Muscle layer of duodenum (tissue), 2 donors: ENCODE measurements at regions not wholly inside any gene's neighbourhood (a gene's known extent, or its start where the extent isn't known, plus 50 kb on each side); places are given as distances from the start of the nearest gene placed in this dataset.

Experiments
- H3K27ac ChIP-seq: one replicate; pipeline ENCODE4 v1.7.0; 2013; ENCODE audit warnings: mild to moderate bottlenecking, low read length
- H3K27me3 ChIP-seq: one replicate; pipeline ENCODE4 v1.7.0; 2013; ENCODE audit warnings: low read depth, mild to moderate bottlenecking, control low read depth, low read length
- H3K36me3 ChIP-seq, 2 donors: one replicate each; pipeline ENCODE4 v1.7.0; 2013; ENCODE audit warnings: low read length in 2 of 2, control low read depth in 1 of 2, mild to moderate bottlenecking in 1 of 2; ENCODE audit not compliant: insufficient read depth in 2 of 2, control insufficient read depth in 1 of 2
- H3K4me1 ChIP-seq, 2 donors: one replicate each; pipeline ENCODE4 v1.7.0; 2013; ENCODE audit warnings: low read length in 2 of 2, mild to moderate bottlenecking in 2 of 2, control low read depth in 1 of 2, moderate library complexity in 1 of 2; ENCODE audit not compliant: insufficient read depth in 2 of 2, control insufficient read depth in 1 of 2
- H3K4me3 ChIP-seq, 2 donors: one replicate each; pipeline ENCODE4 v1.7.0; 2013; ENCODE audit warnings: low read length in 2 of 2, low read depth in 1 of 2, mild to moderate bottlenecking in 1 of 2
- H3K9me3 ChIP-seq, 2 donors: one replicate each; pipeline ENCODE4 v1.7.0; 2013; ENCODE audit warnings: low read length in 2 of 2, control low read depth in 1 of 2, mild to moderate bottlenecking in 1 of 2; ENCODE audit not compliant: control insufficient read depth in 1 of 2
- donor health status: healthy.

GRCh38 chr3:42037318-42037945 lies 53.7 kb upstream of the TRAK1 start:
- Histone ChIP-seq H3K9me3 (no peaks in the 10 kb centered on the region), H3K36me3 (no peaks in the 10 kb centered on the region), H3K27ac (peak overlapping the region; percentile 81), H3K27me3 (no peaks in the 10 kb centered on the region), H3K4me3 (no peak overlapping the region), H3K4me1 (peaks cover 12 to 36% of the 10 kb centered on the region in 2 donors)

DNA sequence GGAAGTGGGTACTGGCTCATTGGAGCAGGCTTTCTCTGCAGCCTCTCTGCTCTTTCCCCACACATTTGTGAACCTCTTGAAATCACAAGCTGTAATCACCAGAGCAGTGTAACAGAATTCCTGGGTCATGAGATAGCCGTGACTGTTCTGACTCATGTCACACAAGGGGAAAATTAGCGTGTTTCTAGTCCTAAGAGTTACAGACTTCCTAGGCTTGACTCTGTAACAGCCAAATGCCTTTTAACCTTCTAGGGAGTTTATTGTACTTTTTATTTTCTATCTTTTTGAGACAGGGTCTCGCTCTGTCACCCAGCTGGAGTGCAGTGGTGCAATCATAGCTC lies 54.7 kb upstream of the TRAK1 start:
- Histone ChIP-seq H3K4me1 (peaks cover 12 to 45% of the 10 kb centered on the region in 2 donors), H3K9me3 (no peaks in the 10 kb centered on the region), H3K36me3 (no peaks in the 10 kb centered on the region), H3K27ac (peak overlapping the region; percentile 70), H3K27me3 (no peaks in the 10 kb centered on the region), H3K4me3 (no peak overlapping the region)

- Histone ChIP-seq H3K4me3 (no peak overlapping the region), H3K36me3 (no peaks in the 10 kb centered on the region), H3K27ac (peak overlapping the region; percentile 70), H3K9me3 (no peaks in the 10 kb centered on the region), H3K27me3 (no peaks in the 10 kb centered on the region), H3K4me1 (peaks cover 12 to 48% of the 10 kb centered on the region in 2 donors)
Measured at GRCh38 chr3:42035816-42036482, 55.2 kb upstream of the TRAK1 start.

- Histone ChIP-seq H3K4me3 (no peak overlapping the region), H3K27ac (peak overlapping the region; percentile 70), H3K27me3 (no peaks in the 10 kb centered on the region), H3K36me3 (no peaks in the 10 kb centered on the region), H3K9me3 (no peaks in the 10 kb centered on the region), H3K4me1 (peaks cover 12 to 48% of the 10 kb centered on the region in 2 donors)
Measured at GRCh38 chr3:42035007-42035406, 56.1 kb upstream of the TRAK1 start.

GRCh38 chr3:42033741-42034140 lies 57.4 kb upstream of the TRAK1 start:
- no peaks in the 10 kb centered on the region for H3K36me3 ChIP-seq
- no peaks in the 10 kb centered on the region for H3K27me3 ChIP-seq
- no peaks in the 10 kb centered on the region for H3K9me3 ChIP-seq
- peaks cover 12 to 48% of the 10 kb centered on the region in 2 donors for H3K4me1 ChIP-seq
- peak overlapping the region; percentile 81 for H3K27ac ChIP-seq
- H3K4me3 ChIP-seq = no peak overlapping the region

DNA sequence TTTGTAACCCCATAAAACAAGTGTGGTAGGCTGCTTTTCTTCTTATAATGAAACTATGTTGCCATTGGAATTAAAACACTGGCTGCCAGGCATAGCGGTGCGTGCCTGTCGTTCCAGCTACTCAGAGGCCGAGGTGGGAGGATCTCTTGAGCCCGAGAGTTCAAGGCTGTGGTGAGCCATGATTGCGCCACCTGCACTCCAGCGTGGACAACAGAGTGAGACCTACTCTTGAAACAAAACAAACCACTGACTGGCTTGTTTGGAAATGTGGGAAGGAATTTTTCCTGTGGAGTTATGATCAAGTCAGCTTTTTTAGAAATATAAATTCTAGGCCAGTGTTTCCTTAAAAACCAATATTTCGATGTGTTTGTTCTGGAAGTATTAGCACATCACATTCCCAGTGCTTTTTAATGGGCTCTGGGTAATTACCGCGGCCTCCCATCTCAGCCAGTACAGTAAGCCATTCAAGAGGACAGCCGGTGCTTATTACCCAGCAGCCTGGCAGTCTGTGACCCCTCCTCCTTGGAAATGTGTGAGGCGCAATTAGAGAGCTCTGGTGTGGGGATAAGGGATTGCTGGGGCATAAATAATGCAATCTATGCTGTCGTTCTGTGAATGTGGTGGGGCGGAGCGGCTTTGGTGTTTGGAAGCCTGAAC lies 58.3 kb upstream of the TRAK1 start:
- peaks cover 12 to 56% of the 10 kb centered on the region in 2 donors for H3K4me1 ChIP-seq
- no peak overlapping the region for H3K4me3 ChIP-seq
- H3K27me3 ChIP-seq = no peaks in the 10 kb centered on the region
- H3K27ac ChIP-seq = peak overlapping the region; percentile 81
- no peaks in the 10 kb centered on the region for H3K36me3 ChIP-seq
- no peaks in the 10 kb centered on the region for H3K9me3 ChIP-seq

- no peaks in the 10 kb centered on the region for H3K27me3 ChIP-seq
- H3K27ac ChIP-seq = peak overlapping the region; percentile 81
- no peaks in the 10 kb centered on the region for H3K36me3 ChIP-seq
- H3K9me3 ChIP-seq = no peaks in the 10 kb centered on the region
- peaks cover 4 to 49% of the 10 kb centered on the region in 2 donors for H3K4me1 ChIP-seq
- H3K4me3 ChIP-seq = no peak overlapping the region
Measured at GRCh38 chr3:42031808-42032480, 59.2 kb upstream of the TRAK1 start.

GRCh38 chr3:42028474-42028873 lies 62.7 kb upstream of the TRAK1 start:
- H3K36me3 ChIP-seq = peaks cover 0 to 4% of the 10 kb centered on the region in 2 donors
- no peak overlapping the region for H3K4me3 ChIP-seq
- H3K4me1 ChIP-seq = peaks cover 17 to 48% of the 10 kb centered on the region in 2 donors
- no peaks in the 10 kb centered on the region for H3K27me3 ChIP-seq
- no peak overlapping the region for H3K27ac ChIP-seq
- H3K9me3 ChIP-seq = no peaks in the 10 kb centered on the region

DNA sequence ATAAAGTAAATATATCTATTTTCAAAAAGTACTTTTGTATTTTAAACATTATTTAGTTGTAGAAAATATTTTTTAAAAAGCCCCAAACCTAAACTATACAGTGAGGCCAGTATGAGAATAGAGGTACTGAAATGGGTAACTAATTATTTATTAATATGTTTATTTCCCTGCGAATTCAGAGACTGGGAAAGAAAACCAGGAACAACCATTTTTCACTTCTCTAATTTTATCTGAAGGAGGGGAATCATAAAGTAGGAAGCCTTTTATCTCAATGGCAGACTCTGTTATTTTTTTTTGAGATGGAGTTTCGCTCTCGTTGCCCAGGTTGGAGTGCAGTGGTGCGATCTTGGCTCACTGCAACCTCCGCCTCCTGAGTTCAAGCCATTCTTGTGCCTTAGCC lies 63.6 kb upstream of the TRAK1 start:
- no peaks in the 10 kb centered on the region for H3K9me3 ChIP-seq
- H3K36me3 ChIP-seq = peaks cover 0 to 4% of the 10 kb centered on the region in 2 donors
- H3K4me3 ChIP-seq = no peak overlapping the region
- no peak overlapping the region for H3K27ac ChIP-seq
- no peaks in the 10 kb centered on the region for H3K27me3 ChIP-seq
- H3K4me1 ChIP-seq = peaks cover 17 to 44% of the 10 kb centered on the region in 2 donors

DNA sequence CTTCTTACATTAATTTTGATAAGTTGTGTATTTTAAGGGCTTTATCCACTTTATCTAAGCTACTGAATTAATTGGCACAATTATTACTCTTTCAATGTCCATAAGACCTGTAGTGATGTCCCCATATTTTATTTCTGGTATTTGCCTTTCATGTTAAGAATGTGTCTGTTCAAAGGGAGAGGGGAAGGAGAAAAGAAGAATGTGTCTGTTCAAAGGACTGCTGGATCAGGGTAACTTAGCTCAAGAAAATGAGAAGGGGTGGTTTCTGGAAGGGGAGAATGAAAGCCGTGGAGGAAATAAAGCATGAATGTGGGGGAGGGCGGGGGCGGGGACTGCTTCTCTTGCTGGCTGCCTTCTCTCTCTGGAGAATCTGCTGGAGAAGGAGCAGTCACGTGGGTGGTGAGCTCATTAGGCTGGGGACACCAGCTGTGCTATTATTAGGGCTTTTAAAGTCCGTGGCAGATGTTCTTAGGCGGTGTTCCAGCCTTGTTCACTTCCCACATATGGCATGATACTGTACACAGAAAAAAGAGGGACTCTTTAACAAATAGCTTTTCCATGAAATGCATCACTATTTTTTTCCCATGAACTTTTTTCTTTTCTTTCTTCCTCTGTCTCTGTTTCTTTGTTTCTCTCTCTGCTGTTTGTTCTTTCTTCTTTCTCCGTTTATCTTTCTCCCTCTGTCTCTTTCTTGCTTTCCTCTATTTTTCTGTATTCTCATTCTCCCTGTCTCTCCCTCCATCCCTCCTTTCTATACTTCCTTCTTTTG lies 63.7 kb upstream of the ULK4 start:
- H3K27ac ChIP-seq = peak overlapping the region; percentile 98
- H3K4me3 ChIP-seq = peak overlapping the region; percentile 19 to 36
- no peaks in the 10 kb centered on the region for H3K9me3 ChIP-seq
- H3K27me3 ChIP-seq = no peaks in the 10 kb centered on the region
- peaks cover 31 to 44% of the 10 kb centered on the region in 2 donors for H3K4me1 ChIP-seq
- peaks cover 0 to 4% of the 10 kb centered on the region in 2 donors for H3K36me3 ChIP-seq
